Right cardiac atrium (tissue), 5 donors: ENCODE measurements at regions not wholly inside any gene's neighbourhood (a gene's known extent, or its start where the extent isn't known, plus 50 kb on each side); places are given as distances from the start of the nearest gene placed in this dataset.

Experiments
- ATAC-seq, 2 donors: fragments of 200-7000 bp; cut with Tn5 transposase; one replicate each; pipeline versions ENCODE4 v1.8.0 to v1.9.1; 2020; ENCODE audit warnings: moderate library complexity in 2 of 2, mild to moderate bottlenecking in 1 of 2
- DNase-seq, 3 donors: peaks; one replicate each; pipeline ENCODE4 v3.0.0-alpha.2; 2020
- H3K27ac ChIP-seq: one replicate; pipeline ENCODE4 v1.5.1; 2013; ENCODE audit warnings: mild to moderate bottlenecking, low read length, control low read depth, moderate library complexity
- H3K27me3 ChIP-seq: one replicate; pipeline ENCODE4 v1.6.1; 2013; ENCODE audit not compliant: control insufficient read depth, insufficient read depth
- H3K4me1 ChIP-seq: one replicate; pipeline ENCODE4 v1.6.1; 2013; ENCODE audit warnings: low read length; ENCODE audit not compliant: control insufficient read depth, insufficient read depth
- H3K4me3 ChIP-seq: one replicate; pipeline ENCODE4 v1.5.1; 2013; ENCODE audit warnings: low read length, control low read depth
- H3K9me3 ChIP-seq: one replicate; pipeline ENCODE4 v1.6.1; 2013; ENCODE audit warnings: low read length; ENCODE audit not compliant: control insufficient read depth
- WGBS: extraction: QIAGEN DNeasy Blood & Tissue Kit; methylation state at CpG from one replicate; pipeline ENCODE4 v1.1.7; 2013; 5-methylcytosine and 5-hydroxymethylcytosine counted together
- intact Hi-C, 4 donors: fragments of 100-400 bp; cut with DNase I; formaldehyde crosslinking; loops; one replicate each; pipeline versions ENCODE4 v1.11.0 to v1.14.0; 2022 to 2023
- donor health status: healthy with polysubstance abuse.
- donor health status: DM: no; HTN: yes; CAD: no.
- donor health status: DM: no; HTN: no; CAD: no.
- donor health status: DM: no; HTN: yes; CAD: no; lungs with severe emphysema.
- donor health status: DM: yes; HTN: yes; CAD: no.

- ATAC-seq (no peak), DNase-seq (no peak)
- Histone ChIP-seq H3K27me3 (no peaks in the 10 kb centered on the region), H3K4me3 (no peak overlapping the region), H3K27ac (no peak overlapping the region), H3K9me3 (no peaks in the 10 kb centered on the region), H3K4me1 (no peaks in the 10 kb centered on the region)
- 77% methylated on average over 2 of the region's 2 CpGs for WGBS
- intact Hi-C loops, result no loop called here
These were observed 883.3 kb upstream of the TMPRSS15 start for GRCh38 chr21:19286876-19287275.

GRCh38 chr21:19290328-19290727 is 886.7 kb upstream of the TMPRSS15 start:
- no peaks in the 10 kb centered on the region for H3K27me3 ChIP-seq
- intact Hi-C loops, result no loop called here
- H3K4me1 ChIP-seq, result no peaks in the 10 kb centered on the region
- H3K27ac ChIP-seq, result no peak overlapping the region
- H3K9me3 ChIP-seq, result no peaks in the 10 kb centered on the region
- no peak for ATAC-seq
- DNase-seq, result no peak
- no peak overlapping the region for H3K4me3 ChIP-seq

DNA sequence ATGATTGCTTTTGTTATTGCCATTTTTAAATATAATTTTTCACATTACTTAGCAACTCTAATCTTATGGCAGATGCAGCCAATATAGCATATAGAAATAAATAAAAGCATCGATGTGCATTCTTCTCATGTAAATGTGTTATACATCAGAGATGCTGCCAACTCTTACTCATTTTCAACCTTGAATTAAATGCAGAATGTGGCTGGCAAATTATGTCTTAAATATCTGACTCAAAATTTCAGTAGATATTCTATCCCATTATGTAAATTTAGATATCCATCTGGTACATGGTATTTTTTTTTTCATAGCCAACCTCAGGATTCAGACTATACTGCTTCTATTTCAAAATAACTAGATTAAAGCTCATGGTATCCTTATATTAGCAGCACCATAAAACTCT is 916.7 kb upstream of the TMPRSS15 start:
- Histone ChIP-seq H3K27me3 (no peaks in the 10 kb centered on the region), H3K4me3 (no peak overlapping the region), H3K27ac (no peak overlapping the region), H3K9me3 (no peaks in the 10 kb centered on the region), H3K4me1 (no peaks in the 10 kb centered on the region)
- DNase-seq (no peak), ATAC-seq (no peak)
- intact Hi-C loops, result no loop called here
- WGBS, result 77% methylated on average over 1 of the region's 1 CpG

DNA sequence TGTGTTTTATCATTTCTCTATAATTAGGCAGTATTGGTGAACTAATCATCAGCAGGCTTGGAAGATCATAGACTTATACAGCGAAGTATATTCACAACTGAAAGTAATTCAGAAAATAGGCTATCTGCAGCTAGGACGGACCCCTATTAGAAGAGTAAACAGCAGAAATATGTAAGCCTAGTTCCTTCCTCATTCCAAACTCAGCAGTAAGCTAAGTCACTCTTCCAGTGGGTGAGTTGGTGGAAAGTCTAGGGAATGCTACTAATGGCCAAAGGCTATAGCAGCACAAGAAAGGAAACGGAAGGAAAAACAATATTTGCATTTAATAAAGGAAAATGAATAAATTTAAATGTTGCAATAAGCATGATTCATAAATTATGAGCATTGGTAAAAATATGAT is 918.1 kb upstream of the TMPRSS15 start:
- DNase-seq (no peak), ATAC-seq (no peak)
- no peaks in the 10 kb centered on the region for H3K27me3 ChIP-seq
- intact Hi-C loops, result no loop called here
- H3K4me1 ChIP-seq, result no peaks in the 10 kb centered on the region
- WGBS, result 71% methylated on average over 3 of the region's 3 CpGs
- H3K27ac ChIP-seq, result no peak overlapping the region
- H3K4me3 ChIP-seq, result no peak overlapping the region
- H3K9me3 ChIP-seq, result no peaks in the 10 kb centered on the region

DNA sequence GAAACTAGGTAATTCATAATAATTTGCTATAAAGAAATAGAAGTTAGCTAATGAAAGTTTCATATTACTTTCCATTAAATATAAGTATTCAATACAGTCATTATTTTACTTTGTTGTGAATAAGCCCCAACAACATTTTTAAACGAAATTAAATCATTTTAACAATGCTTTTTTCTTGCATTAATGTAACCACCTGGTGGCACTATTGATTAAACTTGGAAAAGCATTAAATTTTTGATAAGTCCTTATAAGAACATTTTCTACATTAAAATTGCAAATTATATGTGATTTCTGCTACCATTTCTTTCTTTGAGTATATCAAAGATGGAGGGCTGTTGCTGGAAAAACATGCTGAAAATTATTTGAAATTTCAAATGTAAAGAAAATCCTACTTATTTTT is 918.8 kb upstream of the TMPRSS15 start:
- Histone ChIP-seq H3K27ac (no peak overlapping the region), H3K27me3 (no peaks in the 10 kb centered on the region), H3K4me3 (no peak overlapping the region), H3K4me1 (no peaks in the 10 kb centered on the region), H3K9me3 (no peaks in the 10 kb centered on the region)
- 35% methylated on average over 1 of the region's 1 CpG for WGBS
- intact Hi-C loops, result no loop called here
- ATAC-seq, result no peak
- DNase-seq, result no peak

DNA sequence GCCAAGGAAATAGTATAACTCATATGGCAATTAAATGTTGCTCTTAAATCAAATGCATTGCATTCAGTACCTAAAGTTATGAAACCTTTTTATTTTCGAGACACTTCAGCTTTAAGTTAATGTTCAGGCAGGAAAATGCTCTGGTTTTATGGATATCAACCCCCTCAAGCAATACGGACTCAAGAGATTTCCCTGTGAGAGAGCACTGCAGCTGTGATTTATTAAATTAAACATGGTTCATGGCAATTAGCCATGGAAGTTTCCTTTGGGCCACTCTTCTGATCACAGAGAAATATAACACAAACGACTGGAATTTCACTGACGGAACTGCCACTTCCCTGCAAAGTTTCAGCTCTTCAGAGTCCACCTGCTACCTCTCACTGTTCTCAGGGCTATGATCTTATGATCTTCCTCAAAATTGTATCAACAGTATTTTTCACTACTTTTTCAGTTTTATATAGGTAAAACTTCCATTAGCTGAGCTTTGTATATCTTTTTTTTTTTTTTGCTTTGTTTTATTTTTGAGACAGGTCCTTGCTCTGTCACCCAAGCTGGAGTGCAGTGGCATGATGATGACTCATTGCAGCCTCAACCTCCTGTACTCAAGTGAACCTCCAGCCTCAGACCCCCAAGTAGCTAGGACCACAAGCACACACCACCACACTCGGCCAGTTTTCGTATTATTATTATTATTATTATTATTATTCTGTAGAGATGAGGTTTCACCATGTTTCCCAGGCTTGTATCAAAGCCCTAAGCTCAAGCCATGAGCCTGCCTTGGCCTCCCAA is 923.1 kb upstream of the TMPRSS15 start:
- no peaks in the 10 kb centered on the region for H3K27me3 ChIP-seq
- intact Hi-C loops, result no loop called here
- no peak for ATAC-seq
- no peak for DNase-seq
- WGBS, result 63% methylated on average over 6 of the region's 6 CpGs
- no peak overlapping the region for H3K4me3 ChIP-seq
- no peak overlapping the region for H3K27ac ChIP-seq
- no peaks in the 10 kb centered on the region for H3K4me1 ChIP-seq
- H3K9me3 ChIP-seq, result no peaks in the 10 kb centered on the region

DNA sequence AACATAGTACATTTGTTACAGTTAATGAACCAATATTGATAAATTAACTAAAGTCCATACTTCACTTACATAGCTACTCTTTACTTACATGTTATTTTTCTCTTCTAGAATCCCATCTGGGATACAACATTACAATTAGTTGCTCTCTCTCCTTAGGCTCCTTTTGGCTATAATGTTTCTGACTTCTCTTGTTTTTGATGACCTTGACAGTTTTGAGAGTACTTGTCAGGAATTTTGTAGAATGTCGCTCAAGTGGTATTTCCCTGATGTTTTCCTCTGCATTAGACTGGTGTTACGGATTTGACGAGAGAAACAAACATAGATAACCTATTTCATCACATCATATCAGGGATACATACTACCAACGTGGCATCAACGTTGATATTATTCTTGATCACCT is 925.4 kb upstream of the TMPRSS15 start:
- no peaks in the 10 kb centered on the region for H3K9me3 ChIP-seq
- 82% methylated on average over 5 of the region's 5 CpGs for WGBS
- H3K4me1 ChIP-seq, result no peaks in the 10 kb centered on the region
- intact Hi-C loops, result no loop called here
- H3K4me3 ChIP-seq, result no peak overlapping the region
- no peak overlapping the region for H3K27ac ChIP-seq
- no peak for DNase-seq
- no peak for ATAC-seq
- H3K27me3 ChIP-seq, result no peaks in the 10 kb centered on the region

- 70% methylated on average over 2 of the region's 2 CpGs for WGBS
These were observed 936.7 kb upstream of the TMPRSS15 start for GRCh38 chr21:19340303-19340702.

GRCh38 chr21:19340954-19341353 is 937.4 kb upstream of the TMPRSS15 start:
- intact Hi-C loops, result no loop called here
- Histone ChIP-seq H3K4me1 (no peaks in the 10 kb centered on the region), H3K27me3 (no peaks in the 10 kb centered on the region), H3K4me3 (no peak overlapping the region), H3K9me3 (no peaks in the 10 kb centered on the region), H3K27ac (no peak overlapping the region)
- ATAC-seq (no peak), DNase-seq (no peak)
- 71% methylated on average over 5 of the region's 5 CpGs for WGBS

More at GRCh38 chr21:19340303-19340702, 936.7 kb upstream of the TMPRSS15 start:
- ATAC-seq (no peak), DNase-seq (no peak)
- Histone ChIP-seq H3K4me3 (no peak overlapping the region), H3K9me3 (no peaks in the 10 kb centered on the region), H3K27ac (no peak overlapping the region), H3K27me3 (no peaks in the 10 kb centered on the region), H3K4me1 (no peaks in the 10 kb centered on the region)
- intact Hi-C loops, result no loop called here

DNA sequence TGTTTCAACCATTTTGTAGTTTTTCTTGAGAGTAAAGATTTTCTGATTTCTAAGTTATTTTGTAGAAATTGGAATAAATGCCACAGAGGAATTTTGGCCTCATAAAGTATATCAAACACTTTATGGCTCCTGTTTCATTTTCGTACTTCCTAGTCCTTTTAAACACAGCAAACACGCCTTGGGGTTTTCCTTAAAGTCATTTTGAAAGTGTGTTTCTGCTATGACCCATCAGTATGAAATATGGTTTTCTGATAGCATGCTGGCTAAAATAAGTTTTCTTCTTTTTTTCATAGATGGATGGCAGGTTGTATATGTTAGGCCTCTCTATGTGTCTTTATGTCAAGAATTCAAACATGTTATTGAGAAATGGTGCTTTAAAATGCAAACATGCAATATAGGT is 940.1 kb upstream of the TMPRSS15 start:
- no peak overlapping the region for H3K27ac ChIP-seq
- intact Hi-C loops, result no loop called here
- no peak for DNase-seq
- 77% methylated on average over 2 of the region's 2 CpGs for WGBS
- no peaks in the 10 kb centered on the region for H3K9me3 ChIP-seq
- no peaks in the 10 kb centered on the region for H3K4me1 ChIP-seq
- H3K4me3 ChIP-seq, result no peak overlapping the region
- no peak for ATAC-seq
- H3K27me3 ChIP-seq, result no peaks in the 10 kb centered on the region

DNA sequence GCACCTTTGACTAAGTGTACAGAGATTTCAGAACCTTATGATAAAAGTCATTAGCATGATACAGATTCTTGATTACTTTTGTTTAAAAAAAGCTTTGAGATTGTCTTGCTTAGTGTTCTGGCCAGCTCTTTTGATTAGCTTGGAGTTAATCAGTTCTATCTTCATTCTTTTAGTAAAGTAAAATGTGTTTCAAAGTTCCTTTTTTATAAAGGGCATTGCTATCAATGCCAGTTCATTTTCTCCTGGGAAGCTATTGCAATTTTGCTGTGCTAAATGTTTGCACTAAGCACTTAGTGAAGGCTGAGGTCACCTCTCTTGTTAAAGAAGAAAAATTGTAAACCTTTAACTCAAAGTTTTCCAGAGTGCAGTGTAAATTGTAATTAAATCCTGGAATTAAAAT is 946.7 kb upstream of the TMPRSS15 start:
- Histone ChIP-seq H3K4me3 (no peak overlapping the region), H3K27me3 (no peaks in the 10 kb centered on the region), H3K27ac (no peak overlapping the region), H3K9me3 (no peaks in the 10 kb centered on the region), H3K4me1 (no peaks in the 10 kb centered on the region)
- no peak for ATAC-seq
- DNase-seq, result no peak
- intact Hi-C loops, result no loop called here

GRCh38 chr21:19353256-19353655 is 949.7 kb upstream of the TMPRSS15 start:
- 48% methylated on average over 2 of the region's 2 CpGs for WGBS
- H3K27ac ChIP-seq, result no peak overlapping the region
- intact Hi-C loops, result no loop called here
- H3K4me3 ChIP-seq, result no peak overlapping the region
- no peaks in the 10 kb centered on the region for H3K4me1 ChIP-seq
- H3K27me3 ChIP-seq, result no peaks in the 10 kb centered on the region
- no peak for ATAC-seq
- DNase-seq, result no peak
- H3K9me3 ChIP-seq, result no peaks in the 10 kb centered on the region
